Naive thymus-derived CD8-positive, alpha-beta T cell (primary cell): ENCODE measurements at regions not wholly inside any gene's neighbourhood (a gene's known extent, or its start where the extent isn't known, plus 50 kb on each side); places are given as distances from the start of the nearest gene placed in this dataset.

ENCODE experiments used
- ATAC-seq, 2 donors: fragments of 150-1000 bp; cut with Tn5 transposase in 1 of 2; sonication (Bioruptor Pico), chemical (Tn5 transposase) in 1 of 2; 1 replicate in 1 of 2; 2 replicates in 1 of 2; pipeline ENCODE4 v1.10.0; 2021; ENCODE audit warnings: mild to moderate bottlenecking in 2 of 2, moderate library complexity in 2 of 2
- POLR2A ChIA-PET: fragments of 350-600 bp; sonication (Branson Sonifier 250); formaldehyde crosslinking; loops from one replicate; lab custom pipeline; 2021; ENCODE audit warnings: antibody characterized with exemption; lab: Charles Lee
- DNase-seq, 10 donors: peaks; one replicate each; pipeline versions ENCODE4 v3.0.0 to v3.0.0-alpha.2; 2020 to 2022
- H3K27ac Mint-ChIP-seq, 10 donors: one replicate each; pipeline ENCODE4 v1.8.0; 2020 to 2022; ENCODE audit warnings: mild to moderate bottlenecking in 10 of 10, mixed read lengths in 10 of 10, moderate library complexity in 4 of 10, inconsistent platforms in 1 of 10
- H3K27me3 Mint-ChIP-seq, 5 donors: one replicate each; pipeline ENCODE4 v1.8.0; 2021 to 2022; ENCODE audit warnings: mixed read lengths in 5 of 5
- H3K36me3 Mint-ChIP-seq, 3 donors: one replicate each; pipeline ENCODE4 v1.8.0; 2020 to 2022; ENCODE audit warnings: mixed read lengths in 3 of 3, mild to moderate bottlenecking in 2 of 3, inconsistent platforms in 1 of 3
- H3K4me1 Mint-ChIP-seq, 4 donors: one replicate each; pipeline ENCODE4 v1.8.0; 2021 to 2022; ENCODE audit warnings: mixed read lengths in 4 of 4
- H3K4me3 Mint-ChIP-seq, 10 donors: one replicate each; pipeline ENCODE4 v1.8.0; 2020 to 2022; ENCODE audit warnings: mild to moderate bottlenecking in 10 of 10, mixed read lengths in 10 of 10, moderate library complexity in 6 of 10, inconsistent platforms in 1 of 10
- H3K9me3 Mint-ChIP-seq, 9 donors: one replicate each; pipeline ENCODE4 v1.8.0; 2020 to 2022; ENCODE audit warnings: mixed read lengths in 9 of 9, mild to moderate bottlenecking in 3 of 9, inconsistent platforms in 1 of 9, moderate library complexity in 1 of 9

GRCh38 chr4:125836597-125837195, 521.9 kb downstream of the FAT4 start:
- no peaks in the 10 kb centered on the region for H3K27me3 Mint-ChIP-seq
- H3K36me3 Mint-ChIP-seq: no peaks in the 10 kb centered on the region
- no peak overlapping the region for H3K4me3 Mint-ChIP-seq
- ATAC-seq (no peak), DNase-seq (no peak)
- H3K4me1 Mint-ChIP-seq: no peaks in the 10 kb centered on the region
- POLR2A ChIA-PET: no interaction called here
- peaks cover 0 to 12% (median 4%) of the 10 kb centered on the region in 9 donors for H3K9me3 Mint-ChIP-seq
- no peak overlapping the region for H3K27ac Mint-ChIP-seq

GRCh38 chr4:125837493-125838201, 522.9 kb downstream of the FAT4 start:
- POLR2A ChIA-PET: no interaction called here
- Mint-ChIP-seq H3K4me1 (no peaks in the 10 kb centered on the region), H3K27me3 (no peaks in the 10 kb centered on the region)

DNA sequence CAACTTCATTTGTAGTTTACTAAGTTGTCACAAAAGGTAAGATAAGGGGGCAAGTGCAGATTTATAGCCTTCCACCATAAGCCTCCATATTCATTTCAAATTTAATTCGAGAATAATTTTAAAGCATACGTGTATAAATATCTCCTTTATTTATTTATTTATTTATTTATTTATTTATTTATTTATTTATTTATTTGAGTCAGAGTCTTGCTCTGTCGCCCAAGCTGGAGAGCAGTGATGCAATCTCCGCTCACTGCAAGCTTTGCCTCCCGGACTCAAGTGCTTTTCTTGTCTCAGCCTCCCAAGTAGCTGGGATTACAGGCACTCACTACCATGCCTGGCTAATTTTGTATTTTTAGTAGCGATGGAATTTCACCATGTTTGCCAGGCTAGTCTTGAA, 523.4 kb downstream of the FAT4 start:
- no peak overlapping the region for H3K27ac Mint-ChIP-seq
- POLR2A ChIA-PET: no interaction called here

More at GRCh38 chr4:125837493-125838201, 522.9 kb downstream of the FAT4 start:
- no peak for DNase-seq
- no peak overlapping the region for H3K27ac Mint-ChIP-seq
- peaks cover 0 to 12% (median 3%) of the 10 kb centered on the region in 9 donors for H3K9me3 Mint-ChIP-seq
- H3K36me3 Mint-ChIP-seq: no peaks in the 10 kb centered on the region
- no peak overlapping the region for H3K4me3 Mint-ChIP-seq
- no peak for ATAC-seq

GRCh38 chr4:125838924-125839323, 524.2 kb downstream of the FAT4 start:
- DNase-seq (no peak), ATAC-seq (no peak)
- Mint-ChIP-seq H3K27me3 (no peaks in the 10 kb centered on the region), H3K27ac (no peak overlapping the region), H3K36me3 (no peaks in the 10 kb centered on the region), H3K9me3 (peaks cover 0 to 11% (median 1%) of the 10 kb centered on the region in 9 donors), H3K4me1 (no peaks in the 10 kb centered on the region), H3K4me3 (no peak overlapping the region)
- POLR2A ChIA-PET: no interaction called here

More for the DNA sequence above, 523.4 kb downstream of the FAT4 start:
- Mint-ChIP-seq H3K4me3 (no peak overlapping the region), H3K4me1 (no peaks in the 10 kb centered on the region), H3K36me3 (no peaks in the 10 kb centered on the region), H3K27me3 (no peaks in the 10 kb centered on the region), H3K9me3 (peaks cover 0 to 12% (median 3%) of the 10 kb centered on the region in 9 donors)
- DNase-seq: no peak
- ATAC-seq: no peak

DNA sequence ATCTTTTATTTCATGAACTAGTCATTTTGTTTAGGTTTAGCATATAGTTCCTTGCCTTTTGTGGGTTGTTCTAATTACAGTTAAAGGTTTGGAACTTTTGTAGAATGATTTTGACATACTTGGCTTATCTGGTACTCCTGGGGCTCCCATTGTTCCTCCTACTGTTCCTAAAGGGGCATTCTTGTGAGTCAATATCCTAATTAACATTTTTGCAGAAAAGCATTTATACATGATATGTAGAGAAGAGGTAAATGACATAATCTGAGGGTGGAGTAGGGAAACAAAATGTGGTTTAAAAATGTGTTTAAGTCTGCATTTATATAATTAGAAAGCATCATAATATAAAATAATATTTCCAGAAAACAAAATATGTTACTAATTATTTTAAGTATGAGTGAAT, 529.2 kb downstream of the FAT4 start:
- Mint-ChIP-seq H3K27ac (no peak overlapping the region), H3K9me3 (no peaks in the 10 kb centered on the region), H3K36me3 (no peaks in the 10 kb centered on the region), H3K4me3 (no peak overlapping the region), H3K4me1 (no peaks in the 10 kb centered on the region), H3K27me3 (no peaks in the 10 kb centered on the region)
- POLR2A ChIA-PET: no interaction called here
- DNase-seq (no peak), ATAC-seq (no peak)

GRCh38 chr4:125847518-125847917, 532.8 kb downstream of the FAT4 start:
- DNase-seq (no peak), ATAC-seq (no peak)
- no peak overlapping the region for H3K27ac Mint-ChIP-seq
- no peak overlapping the region for H3K4me3 Mint-ChIP-seq
- peaks cover 0 to 4% (median 0%) of the 10 kb centered on the region in 9 donors for H3K9me3 Mint-ChIP-seq
- H3K36me3 Mint-ChIP-seq: no peaks in the 10 kb centered on the region
- H3K27me3 Mint-ChIP-seq: no peaks in the 10 kb centered on the region
- POLR2A ChIA-PET: no interaction called here
- H3K4me1 Mint-ChIP-seq: peaks cover 0 to 1% (median 0%) of the 10 kb centered on the region in 4 donors

DNA sequence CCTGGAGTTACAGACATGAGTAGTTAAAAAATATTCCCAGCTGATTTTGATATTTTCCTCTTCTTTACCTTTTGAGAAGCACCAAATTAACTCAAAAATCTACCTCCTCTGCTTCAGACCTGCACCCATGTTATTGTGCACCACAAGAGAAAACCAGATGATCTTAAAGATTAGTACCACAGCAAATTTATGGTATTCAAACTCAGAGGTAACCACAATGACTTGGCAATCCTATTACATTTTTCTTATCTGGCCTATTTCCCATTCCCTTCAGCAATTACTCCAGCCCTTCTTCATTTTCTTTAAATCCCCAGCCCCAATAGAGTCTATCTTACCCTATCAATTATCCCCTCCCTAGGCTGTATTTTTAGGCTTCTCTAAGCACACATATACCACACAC, 535.1 kb downstream of the FAT4 start:
- POLR2A ChIA-PET: no interaction called here

DNA sequence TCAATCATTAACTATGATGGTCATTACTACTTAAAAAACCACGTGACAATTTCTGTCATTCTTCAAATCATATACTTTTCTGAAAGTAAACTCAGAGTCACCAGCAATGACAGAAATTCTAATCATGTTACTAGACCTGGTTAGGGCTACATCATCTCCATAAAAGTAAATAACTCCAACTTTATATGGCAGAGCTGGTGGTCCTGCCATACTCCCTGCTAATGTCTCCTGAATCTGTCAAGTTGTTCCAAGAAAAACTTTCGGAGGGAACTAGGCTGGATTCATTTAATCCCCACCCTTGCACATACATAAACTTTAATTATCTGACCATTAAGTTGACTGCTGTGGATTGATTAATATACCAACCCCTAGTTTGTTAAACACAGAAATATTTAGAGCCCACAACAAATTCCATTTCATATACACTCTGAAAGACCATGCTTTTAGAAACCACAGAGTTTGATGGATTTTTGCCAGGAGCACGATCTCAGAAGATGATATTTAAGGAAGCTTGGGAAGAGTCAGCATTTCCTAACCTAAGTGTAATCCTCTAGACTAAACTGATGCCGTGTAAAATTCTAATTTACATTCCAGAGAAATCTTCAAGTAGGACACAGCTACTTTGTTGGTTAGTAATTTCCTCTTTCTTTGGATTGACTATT, 577.0 kb downstream of the FAT4 start:
- ATAC-seq (no peak), DNase-seq (no peak)
- no peaks in the 10 kb centered on the region for H3K36me3 Mint-ChIP-seq
- no peaks in the 10 kb centered on the region for H3K27me3 Mint-ChIP-seq
- H3K27ac Mint-ChIP-seq: no peak overlapping the region
- POLR2A ChIA-PET: no interaction called here
- peaks cover 4 to 35% (median 11%) of the 10 kb centered on the region in 9 donors for H3K9me3 Mint-ChIP-seq
- no peak overlapping the region for H3K4me3 Mint-ChIP-seq
- no peaks in the 10 kb centered on the region for H3K4me1 Mint-ChIP-seq

More for the DNA sequence above, 535.1 kb downstream of the FAT4 start:
- Mint-ChIP-seq H3K27ac (no peak overlapping the region), H3K9me3 (peaks cover 0 to 4% (median 0%) of the 10 kb centered on the region in 9 donors), H3K36me3 (no peaks in the 10 kb centered on the region), H3K27me3 (no peaks in the 10 kb centered on the region), H3K4me1 (peaks cover 0 to 1% (median 0%) of the 10 kb centered on the region in 4 donors), H3K4me3 (no peak overlapping the region)
- DNase-seq (no peak), ATAC-seq (no peak)

GRCh38 chr4:125904802-125905201, 590.0 kb downstream of the FAT4 start:
- POLR2A ChIA-PET: no interaction called here
- H3K9me3 Mint-ChIP-seq: peaks cover 0 to 23% (median 5%) of the 10 kb centered on the region in 9 donors
- H3K4me1 Mint-ChIP-seq: no peaks in the 10 kb centered on the region
- no peaks in the 10 kb centered on the region for H3K27me3 Mint-ChIP-seq
- no peak overlapping the region for H3K27ac Mint-ChIP-seq
- no peaks in the 10 kb centered on the region for H3K36me3 Mint-ChIP-seq
- ATAC-seq (no peak), DNase-seq (no peak)
- H3K4me3 Mint-ChIP-seq: no peak overlapping the region

DNA sequence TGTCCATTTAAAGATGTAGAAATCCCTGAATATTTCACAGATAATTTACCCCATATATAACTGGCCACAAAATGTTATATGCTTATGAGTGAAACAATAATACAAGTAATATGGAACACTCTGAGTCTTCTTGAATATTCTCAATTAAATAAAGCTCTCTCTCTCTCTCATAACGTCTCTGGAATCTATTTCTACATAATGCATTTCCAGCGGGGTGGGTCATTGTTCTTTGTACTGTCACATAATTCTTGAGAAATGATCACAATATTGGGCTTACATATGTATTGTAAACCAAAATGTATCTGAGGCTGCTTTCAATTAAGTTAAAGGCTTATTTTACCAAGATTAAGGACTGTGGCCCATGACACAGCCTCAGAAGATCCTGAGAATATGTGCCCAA, 596.3 kb downstream of the FAT4 start:
- H3K36me3 Mint-ChIP-seq: no peaks in the 10 kb centered on the region
- H3K27me3 Mint-ChIP-seq: no peaks in the 10 kb centered on the region
- POLR2A ChIA-PET: no interaction called here
- H3K9me3 Mint-ChIP-seq: peaks cover 0 to 31% (median 7%) of the 10 kb centered on the region in 9 donors
- H3K27ac Mint-ChIP-seq: no peak overlapping the region
- DNase-seq (no peak), ATAC-seq (no peak)
- no peak overlapping the region for H3K4me3 Mint-ChIP-seq
- no peaks in the 10 kb centered on the region for H3K4me1 Mint-ChIP-seq

- ATAC-seq (no peak), DNase-seq (no peak)
- Mint-ChIP-seq H3K4me3 (no peak overlapping the region), H3K27me3 (no peaks in the 10 kb centered on the region), H3K4me1 (no peaks in the 10 kb centered on the region), H3K27ac (no peak overlapping the region), H3K36me3 (no peaks in the 10 kb centered on the region), H3K9me3 (peaks cover 0 to 31% (median 7%) of the 10 kb centered on the region in 9 donors)
- POLR2A ChIA-PET: no interaction called here
Observed at GRCh38 chr4:125911481-125911880, 596.7 kb downstream of the FAT4 start.

- no peaks in the 10 kb centered on the region for H3K36me3 Mint-ChIP-seq
- ATAC-seq (no peak), DNase-seq (no peak)
- H3K27ac Mint-ChIP-seq: no peak overlapping the region
- peaks cover 0 to 11% (median 6%) of the 10 kb centered on the region in 9 donors for H3K9me3 Mint-ChIP-seq
- POLR2A ChIA-PET: no interaction called here
- H3K27me3 Mint-ChIP-seq: no peaks in the 10 kb centered on the region
- no peaks in the 10 kb centered on the region for H3K4me1 Mint-ChIP-seq
- no peak overlapping the region for H3K4me3 Mint-ChIP-seq
Observed at GRCh38 chr4:125917559-125917958, 602.8 kb downstream of the FAT4 start.

- POLR2A ChIA-PET: no interaction called here
- Mint-ChIP-seq H3K4me1 (no peaks in the 10 kb centered on the region), H3K4me3 (no peak overlapping the region), H3K36me3 (peaks cover 0 to 5% (median 0%) of the 10 kb centered on the region in 3 donors), H3K9me3 (peaks cover 8 to 29% (median 14%) of the 10 kb centered on the region in 9 donors), H3K27ac (no peak overlapping the region), H3K27me3 (no peaks in the 10 kb centered on the region)
- ATAC-seq (no peak), DNase-seq (no peak)
Observed at GRCh38 chr4:125928652-125929051, 613.9 kb downstream of the FAT4 start.
